ENCODE measurements at regions not wholly inside any gene's neighbourhood (a gene's known extent, or its start where the extent isn't known, plus 50 kb on each side); places are given as distances from the start of the nearest gene placed in this dataset.

DNA sequence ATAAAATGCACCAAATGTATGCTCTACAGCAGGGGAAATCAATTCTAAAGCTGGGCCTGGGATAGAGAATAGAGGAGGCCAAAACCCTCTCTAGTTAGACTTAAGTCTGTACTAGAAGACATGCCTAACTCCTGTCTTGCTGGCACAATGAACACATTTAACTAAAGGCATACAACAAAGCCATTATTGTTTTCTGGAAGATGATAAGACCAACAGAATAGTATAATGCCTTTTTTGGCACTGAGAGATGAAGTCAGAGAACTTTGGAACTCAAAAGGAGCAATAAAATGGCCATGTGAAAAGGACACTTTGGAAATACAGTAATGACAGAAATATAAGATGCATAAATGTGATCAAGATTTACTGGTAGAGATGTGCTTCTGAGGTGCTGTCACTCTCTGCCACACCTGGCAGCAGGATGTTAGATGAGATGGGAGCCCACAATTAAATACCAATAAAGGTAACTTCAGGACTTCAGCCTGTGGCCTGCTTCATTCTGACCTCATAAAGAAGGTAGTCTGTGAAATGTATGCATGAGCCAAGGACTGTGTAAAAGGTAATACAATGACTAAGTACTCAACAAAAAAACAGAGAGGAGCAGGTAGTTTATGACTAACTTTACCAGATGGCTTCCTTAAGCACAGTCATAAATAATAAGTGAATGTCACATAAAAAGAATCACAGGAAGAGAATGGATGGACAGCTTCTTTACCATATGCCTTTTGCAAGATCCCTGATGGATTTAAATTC lies 333.4 kb downstream of the BCKDHB start:
- no peaks in the 10 kb centered on the region for H3K79me2 ChIP-seq (ENCODE audit: low read length)
- H3K4me2 ChIP-seq (ENCODE audit: low read depth, low read length, poor library complexity, severe bottlenecking), result no peak overlapping the region
- no peaks in the 10 kb centered on the region for H4K20me1 ChIP-seq (ENCODE audit: insufficient read depth, low read depth, low read length)
- no peaks in the 10 kb centered on the region for H3K9me3 ChIP-seq (ENCODE audit: low read length)
- H2AFZ ChIP-seq (ENCODE audit: low read length), result no peak overlapping the region
- H3K27ac ChIP-seq (ENCODE audit: low read length), result no peak overlapping the region
- H3K9ac ChIP-seq (ENCODE audit: low read length), result no peak overlapping the region
- no peak overlapping the region for H3K4me3 ChIP-seq (ENCODE audit: low read length)
- H3K27me3 ChIP-seq (ENCODE audit: low read length), result no peaks in the 10 kb centered on the region
- DNase-seq, result no peak
- H3K4me1 ChIP-seq (ENCODE audit: low read length), result no peaks in the 10 kb centered on the region
- H3K9me2 ChIP-seq (replicated peaks; ENCODE audit: insufficient read depth, low read length), result no peaks in the 10 kb centered on the region
- no peaks in the 10 kb centered on the region for H3K36me3 ChIP-seq (ENCODE audit: insufficient read depth, low read length)

DNA sequence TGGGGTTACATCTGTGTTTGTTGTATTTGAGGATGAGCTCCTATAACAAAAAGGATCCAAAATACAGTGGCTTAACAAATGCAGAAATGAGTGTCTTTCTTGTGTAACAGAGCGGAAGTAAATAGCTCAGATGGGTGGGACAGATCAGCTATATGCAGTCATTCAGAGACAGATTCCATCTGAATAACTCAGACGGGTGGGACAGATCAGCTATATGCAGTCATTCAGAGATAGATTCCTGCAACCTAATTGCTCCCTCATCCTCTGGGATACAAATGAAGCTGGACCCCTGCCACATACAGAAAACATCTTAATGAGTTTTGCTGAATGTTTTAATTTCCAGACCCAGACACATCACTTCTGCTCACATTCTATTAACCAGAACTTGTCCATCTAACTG lies 332.3 kb downstream of the BCKDHB start:
- H3K9ac ChIP-seq (ENCODE audit: low read length), result no peak overlapping the region
- no peaks in the 10 kb centered on the region for H3K27me3 ChIP-seq (ENCODE audit: low read length)
- no peaks in the 10 kb centered on the region for H4K20me1 ChIP-seq (ENCODE audit: insufficient read depth, low read depth, low read length)
- no peaks in the 10 kb centered on the region for H3K9me2 ChIP-seq (replicated peaks; ENCODE audit: insufficient read depth, low read length)
- no peak overlapping the region for H3K4me3 ChIP-seq (ENCODE audit: low read length)
- H3K27ac ChIP-seq (ENCODE audit: low read length), result no peak overlapping the region
- H3K4me2 ChIP-seq (ENCODE audit: low read depth, low read length, poor library complexity, severe bottlenecking), result no peak overlapping the region
- no peaks in the 10 kb centered on the region for H3K36me3 ChIP-seq (ENCODE audit: insufficient read depth, low read length)
- no peak for DNase-seq
- no peaks in the 10 kb centered on the region for H3K79me2 ChIP-seq (ENCODE audit: low read length)
- H3K9me3 ChIP-seq (ENCODE audit: low read length), result no peaks in the 10 kb centered on the region
- no peaks in the 10 kb centered on the region for H3K4me1 ChIP-seq (ENCODE audit: low read length)
- no peak overlapping the region for H2AFZ ChIP-seq (ENCODE audit: low read length)

DNA sequence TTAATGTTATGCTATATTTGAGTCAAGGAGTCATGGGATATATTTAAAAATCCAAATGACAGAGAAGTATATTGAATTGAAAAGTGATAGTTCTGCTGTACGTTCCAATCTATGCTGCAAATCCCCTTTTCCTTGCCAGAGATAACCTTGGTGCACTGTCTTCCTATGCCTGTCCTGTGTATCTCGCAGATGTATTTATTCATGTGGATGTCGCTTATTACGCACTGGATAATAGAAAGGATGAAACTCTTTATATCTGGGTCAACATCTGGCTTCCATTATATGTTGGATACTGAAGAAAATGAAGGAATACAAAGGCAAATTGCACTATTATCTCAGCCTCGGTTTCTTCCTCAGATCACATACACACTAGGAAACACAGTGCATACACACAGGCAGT lies 331.3 kb downstream of the BCKDHB start:
- Histone ChIP-seq H2AFZ (ENCODE audit: low read length) (no peak overlapping the region), H3K36me3 (ENCODE audit: insufficient read depth, low read length) (no peaks in the 10 kb centered on the region), H3K27me3 (ENCODE audit: low read length) (no peaks in the 10 kb centered on the region), H3K27ac (ENCODE audit: low read length) (no peak overlapping the region), H4K20me1 (ENCODE audit: insufficient read depth, low read depth, low read length) (no peaks in the 10 kb centered on the region), H3K9me2 (replicated peaks; ENCODE audit: insufficient read depth, low read length) (no peaks in the 10 kb centered on the region), H3K4me2 (ENCODE audit: low read depth, low read length, poor library complexity, severe bottlenecking) (no peak overlapping the region), H3K4me3 (ENCODE audit: low read length) (no peak overlapping the region), H3K79me2 (ENCODE audit: low read length) (no peaks in the 10 kb centered on the region), H3K4me1 (ENCODE audit: low read length) (no peaks in the 10 kb centered on the region), H3K9me3 (ENCODE audit: low read length) (no peaks in the 10 kb centered on the region), H3K9ac (ENCODE audit: low read length) (no peak overlapping the region)
- DNase-seq, result no peak

DNA sequence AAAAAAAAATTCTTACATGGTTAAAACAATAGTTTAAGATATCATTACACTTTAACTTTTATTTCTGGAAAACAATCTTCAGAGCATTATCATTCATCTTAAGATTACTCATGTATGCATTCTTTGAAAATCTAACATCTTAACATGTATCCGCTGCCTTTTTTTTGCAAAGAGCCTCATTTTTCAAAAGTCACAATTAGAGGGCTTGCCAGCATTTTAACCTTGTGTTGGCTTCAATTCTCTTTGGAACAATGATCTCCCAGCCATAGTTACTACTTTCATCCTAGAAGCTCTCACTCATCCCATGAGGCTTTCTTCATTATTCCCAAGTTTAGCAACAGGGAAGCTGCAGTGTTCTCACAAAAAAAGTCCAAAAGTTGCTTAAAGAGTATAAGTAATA lies 330.8 kb downstream of the BCKDHB start:
- Histone ChIP-seq H2AFZ (ENCODE audit: low read length) (no peak overlapping the region), H3K79me2 (ENCODE audit: low read length) (no peaks in the 10 kb centered on the region), H3K4me2 (ENCODE audit: low read depth, low read length, poor library complexity, severe bottlenecking) (no peak overlapping the region), H3K4me3 (ENCODE audit: low read length) (no peak overlapping the region), H3K9ac (ENCODE audit: low read length) (no peak overlapping the region), H3K9me2 (replicated peaks; ENCODE audit: insufficient read depth, low read length) (no peaks in the 10 kb centered on the region), H4K20me1 (ENCODE audit: insufficient read depth, low read depth, low read length) (no peaks in the 10 kb centered on the region), H3K4me1 (ENCODE audit: low read length) (no peaks in the 10 kb centered on the region), H3K9me3 (ENCODE audit: low read length) (no peaks in the 10 kb centered on the region), H3K27ac (ENCODE audit: low read length) (no peak overlapping the region), H3K27me3 (ENCODE audit: low read length) (no peaks in the 10 kb centered on the region), H3K36me3 (ENCODE audit: insufficient read depth, low read length) (no peaks in the 10 kb centered on the region)
- DNase-seq, result no peak

DNA sequence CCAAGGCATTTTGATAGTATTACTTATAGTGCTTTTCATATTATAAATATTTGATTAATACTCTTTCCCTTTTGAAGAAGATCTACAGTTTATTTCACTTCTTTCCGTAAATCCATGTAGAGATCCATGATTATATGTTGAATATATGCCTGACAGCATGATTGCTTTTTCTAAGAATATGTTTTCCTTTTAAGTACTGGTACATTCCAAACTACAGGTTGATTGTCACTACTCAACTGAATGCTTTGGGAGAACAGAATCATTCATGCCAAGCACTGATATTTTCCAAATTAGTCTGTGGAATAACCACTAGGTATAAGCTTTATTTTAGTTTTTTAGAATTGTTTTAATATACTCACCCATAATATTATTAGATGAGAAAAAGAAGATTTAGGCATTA lies 330.2 kb downstream of the BCKDHB start:
- Histone ChIP-seq H3K27ac (ENCODE audit: low read length) (no peak overlapping the region), H3K9me3 (ENCODE audit: low read length) (no peaks in the 10 kb centered on the region), H3K9me2 (replicated peaks; ENCODE audit: insufficient read depth, low read length) (no peaks in the 10 kb centered on the region), H4K20me1 (ENCODE audit: insufficient read depth, low read depth, low read length) (no peaks in the 10 kb centered on the region), H3K36me3 (ENCODE audit: insufficient read depth, low read length) (no peaks in the 10 kb centered on the region), H3K4me1 (ENCODE audit: low read length) (no peaks in the 10 kb centered on the region), H3K79me2 (ENCODE audit: low read length) (no peaks in the 10 kb centered on the region), H3K9ac (ENCODE audit: low read length) (no peak overlapping the region), H3K4me2 (ENCODE audit: low read depth, low read length, poor library complexity, severe bottlenecking) (no peak overlapping the region), H3K27me3 (ENCODE audit: low read length) (no peaks in the 10 kb centered on the region), H3K4me3 (ENCODE audit: low read length) (no peak overlapping the region), H2AFZ (ENCODE audit: low read length) (no peak overlapping the region)
- no peak for DNase-seq

DNA sequence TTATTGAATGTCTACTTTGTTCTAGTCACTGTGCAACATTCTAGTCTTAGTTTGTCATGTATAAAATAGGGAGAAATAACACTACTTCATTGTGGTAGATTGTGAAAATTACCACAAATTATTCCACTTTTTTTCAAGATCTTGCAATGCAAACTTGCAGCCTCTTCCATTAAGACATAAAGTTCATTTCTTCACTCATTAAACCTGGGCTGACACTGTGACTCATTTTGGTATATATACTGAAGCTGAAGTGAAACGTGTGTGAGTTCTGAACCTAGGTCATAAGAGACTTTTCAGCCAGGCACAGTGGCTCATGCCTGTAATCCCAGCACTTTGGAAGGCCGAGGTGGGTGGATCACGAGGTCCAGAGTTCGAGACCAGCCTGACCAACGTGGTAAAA lies 329.0 kb downstream of the BCKDHB start:
- Histone ChIP-seq H2AFZ (ENCODE audit: low read length) (no peak overlapping the region), H3K4me3 (ENCODE audit: low read length) (no peak overlapping the region), H3K4me1 (ENCODE audit: low read length) (no peaks in the 10 kb centered on the region), H3K27me3 (ENCODE audit: low read length) (no peaks in the 10 kb centered on the region), H3K9ac (ENCODE audit: low read length) (no peak overlapping the region), H3K36me3 (ENCODE audit: insufficient read depth, low read length) (no peaks in the 10 kb centered on the region), H3K4me2 (ENCODE audit: low read depth, low read length, poor library complexity, severe bottlenecking) (no peak overlapping the region), H4K20me1 (ENCODE audit: insufficient read depth, low read depth, low read length) (no peaks in the 10 kb centered on the region), H3K27ac (ENCODE audit: low read length) (no peak overlapping the region), H3K9me3 (ENCODE audit: low read length) (no peaks in the 10 kb centered on the region), H3K9me2 (replicated peaks; ENCODE audit: insufficient read depth, low read length) (no peaks in the 10 kb centered on the region), H3K79me2 (ENCODE audit: low read length) (no peaks in the 10 kb centered on the region)
- DNase-seq, result no peak

DNA sequence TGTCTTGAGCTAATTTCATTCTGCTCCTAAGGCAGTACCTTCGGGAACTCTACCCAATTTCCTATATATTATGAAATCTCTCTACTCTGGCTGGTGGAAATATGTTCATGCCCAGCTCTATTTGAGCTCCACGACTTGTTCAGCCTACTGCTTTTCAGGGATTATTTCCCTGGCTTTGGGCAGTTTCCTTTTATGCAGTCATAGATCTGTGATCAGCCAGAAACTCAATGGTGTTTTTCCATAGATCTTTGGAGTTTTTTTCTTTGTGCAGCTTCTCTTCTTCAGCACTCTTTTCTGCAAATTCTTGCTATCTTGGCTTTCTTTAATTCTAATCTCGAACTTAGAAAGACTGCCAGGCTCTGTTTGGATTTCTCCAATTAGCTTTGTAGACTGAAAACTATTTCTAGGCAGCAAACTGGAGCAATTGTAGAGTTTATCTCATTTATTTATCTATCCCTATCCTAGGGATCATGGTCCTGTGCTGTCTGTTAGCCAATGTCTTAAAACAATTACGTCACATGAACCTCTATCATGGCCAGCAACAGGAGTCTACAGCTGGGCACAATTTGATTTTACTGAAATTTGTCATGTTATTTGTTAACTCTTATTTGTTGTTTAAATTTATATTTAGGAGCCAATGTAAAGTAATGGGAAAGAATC lies 328.4 kb downstream of the BCKDHB start:
- no peaks in the 10 kb centered on the region for H3K4me1 ChIP-seq (ENCODE audit: low read length)
- no peaks in the 10 kb centered on the region for H3K36me3 ChIP-seq (ENCODE audit: insufficient read depth, low read length)
- no peaks in the 10 kb centered on the region for H3K9me3 ChIP-seq (ENCODE audit: low read length)
- H3K79me2 ChIP-seq (ENCODE audit: low read length), result no peaks in the 10 kb centered on the region
- H3K27me3 ChIP-seq (ENCODE audit: low read length), result no peaks in the 10 kb centered on the region
- H2AFZ ChIP-seq (ENCODE audit: low read length), result no peak overlapping the region
- no peak overlapping the region for H3K9ac ChIP-seq (ENCODE audit: low read length)
- no peak overlapping the region for H3K4me2 ChIP-seq (ENCODE audit: low read depth, low read length, poor library complexity, severe bottlenecking)
- no peak overlapping the region for H3K4me3 ChIP-seq (ENCODE audit: low read length)
- no peak overlapping the region for H3K27ac ChIP-seq (ENCODE audit: low read length)
- no peak for DNase-seq
- no peaks in the 10 kb centered on the region for H4K20me1 ChIP-seq (ENCODE audit: insufficient read depth, low read depth, low read length)
- H3K9me2 ChIP-seq (replicated peaks; ENCODE audit: insufficient read depth, low read length), result no peaks in the 10 kb centered on the region

DNA sequence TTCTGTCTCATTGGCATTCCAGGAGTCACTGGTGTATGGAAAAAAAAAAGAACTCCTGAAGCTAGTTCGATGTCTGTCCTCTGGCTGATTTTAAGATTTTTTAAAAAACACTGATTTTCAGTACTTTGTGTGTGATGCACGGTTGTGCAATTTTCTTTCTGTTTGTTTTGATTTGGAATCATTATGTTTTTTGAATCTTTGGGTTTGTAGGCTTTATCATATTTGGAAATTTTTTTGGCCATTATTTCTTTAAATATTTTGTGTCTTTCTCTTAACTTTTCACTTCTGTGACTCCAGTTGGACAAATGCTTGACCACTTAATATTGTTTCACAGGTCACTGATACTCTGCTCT lies 327.2 kb downstream of the BCKDHB start:
- Histone ChIP-seq H3K9me2 (replicated peaks; ENCODE audit: insufficient read depth, low read length) (no peaks in the 10 kb centered on the region), H3K9me3 (ENCODE audit: low read length) (no peaks in the 10 kb centered on the region), H3K4me2 (ENCODE audit: low read depth, low read length, poor library complexity, severe bottlenecking) (no peak overlapping the region), H3K27me3 (ENCODE audit: low read length) (no peaks in the 10 kb centered on the region), H2AFZ (ENCODE audit: low read length) (no peak overlapping the region), H3K27ac (ENCODE audit: low read length) (no peak overlapping the region), H3K9ac (ENCODE audit: low read length) (no peak overlapping the region), H3K4me3 (ENCODE audit: low read length) (no peak overlapping the region), H3K36me3 (ENCODE audit: insufficient read depth, low read length) (no peaks in the 10 kb centered on the region), H3K4me1 (ENCODE audit: low read length) (no peaks in the 10 kb centered on the region), H3K79me2 (ENCODE audit: low read length) (no peaks in the 10 kb centered on the region), H4K20me1 (ENCODE audit: insufficient read depth, low read depth, low read length) (no peaks in the 10 kb centered on the region)
- DNase-seq, result no peak

All from Karpas-422 (cell line).